SKM-1 (cell line): ENCODE measurements at regions not wholly inside any gene's neighbourhood (a gene's known extent, or its start where the extent isn't known, plus 50 kb on each side); places are given as distances from the start of the nearest gene placed in this dataset.

Experiments used
- DNase-seq: peaks from one replicate; lab custom pipeline; 2025; ENCODE audit not compliant: unreplicated experiment; lab: John Stamatoyannopoulos, UW

DNA sequence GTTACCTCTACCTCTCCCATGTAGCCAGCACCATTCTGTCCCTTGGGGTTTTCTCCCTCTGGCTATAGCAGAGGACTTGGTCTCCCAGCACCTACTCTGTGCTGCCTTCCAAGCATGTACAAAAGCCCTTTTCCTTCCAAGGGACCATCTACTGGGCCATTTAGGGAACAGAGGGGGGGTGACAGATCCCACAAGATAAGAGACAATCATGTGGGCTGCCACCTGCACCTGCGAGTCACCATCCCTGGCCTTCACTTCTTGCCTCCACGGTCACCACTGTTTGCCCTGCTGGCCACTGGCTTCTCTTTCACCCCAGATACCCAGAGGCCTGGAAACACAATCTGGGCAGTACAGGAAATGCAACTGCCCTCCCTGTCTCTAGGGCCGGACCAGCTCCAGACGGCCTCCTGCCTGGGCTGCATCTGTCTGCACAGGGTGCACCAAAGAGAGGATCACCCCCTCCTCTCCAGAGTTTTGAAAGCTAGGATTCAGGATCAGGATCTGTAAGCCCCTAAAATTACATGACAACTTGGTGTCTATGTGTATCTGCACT, 160.8 kb upstream of the NECTIN1 start:
- no peak for DNase-seq

DNA sequence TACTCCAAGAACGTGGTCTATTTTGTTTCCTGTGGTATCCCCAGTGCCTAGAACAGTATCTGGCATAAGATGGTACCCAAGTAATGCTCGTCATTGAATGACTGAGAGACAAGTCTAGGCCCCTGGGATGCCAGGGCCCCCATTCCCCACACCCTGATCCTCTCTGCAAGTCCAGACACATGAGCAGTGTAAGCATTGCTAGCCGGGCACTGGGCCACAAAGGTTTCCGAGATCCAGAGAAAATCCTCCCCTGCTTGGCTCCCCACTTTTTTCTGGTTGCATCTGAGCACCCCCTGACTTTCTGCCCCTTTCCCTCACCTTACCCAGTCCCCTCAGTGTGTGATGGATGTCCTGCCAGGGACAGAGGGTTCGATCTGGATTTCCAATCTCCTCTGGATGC, 160.1 kb upstream of the NECTIN1 start:
- no peak for DNase-seq

DNA sequence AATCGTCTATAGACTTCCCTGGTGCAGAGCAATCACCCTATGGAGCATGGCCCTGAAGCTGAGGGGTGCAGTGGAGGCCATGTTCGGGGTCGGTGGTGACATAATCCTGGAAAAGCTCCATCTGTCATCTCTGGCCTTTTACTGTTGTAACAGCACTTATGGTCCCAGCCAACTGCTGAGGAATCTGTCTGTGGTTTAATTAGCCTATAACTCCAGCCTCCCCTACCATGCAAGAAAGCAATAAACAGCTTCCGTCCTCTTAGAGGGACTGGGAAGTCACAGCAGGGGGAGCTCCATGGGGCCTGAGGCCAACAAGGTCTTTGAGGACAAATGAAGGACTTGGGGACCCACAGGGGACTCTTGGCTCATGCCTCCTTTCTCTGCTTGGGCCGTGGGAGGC, 159.1 kb upstream of the NECTIN1 start:
- no peak for DNase-seq

DNA sequence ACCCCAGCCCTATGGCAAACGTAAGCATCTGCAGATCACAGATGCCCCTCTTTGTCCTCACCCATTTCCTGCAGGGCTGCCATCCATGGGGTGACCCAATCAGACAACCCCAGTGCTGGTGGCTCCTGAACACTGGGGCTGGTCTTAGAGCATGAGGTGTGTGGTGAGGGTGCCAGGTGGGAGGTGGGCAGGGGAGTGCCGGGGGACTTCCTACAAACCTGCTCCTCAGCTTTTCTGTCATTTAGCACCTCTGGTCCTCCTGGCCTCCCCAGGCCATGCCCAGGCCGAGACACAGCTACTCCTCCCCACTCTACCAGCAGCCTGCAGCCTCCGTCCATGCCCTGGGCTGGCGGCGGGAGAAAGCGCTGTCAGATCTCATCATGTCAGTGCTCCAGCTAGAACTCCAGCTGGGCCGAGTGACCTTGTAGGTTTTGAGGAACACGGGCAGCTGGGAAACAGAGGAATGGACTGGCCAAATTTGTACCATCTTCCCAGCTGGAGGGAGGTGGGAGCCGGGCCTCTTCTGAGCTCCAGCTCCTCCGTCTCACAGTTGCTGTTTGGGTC, 157.7 kb upstream of the NECTIN1 start:
- DNase-seq: no peak

DNA sequence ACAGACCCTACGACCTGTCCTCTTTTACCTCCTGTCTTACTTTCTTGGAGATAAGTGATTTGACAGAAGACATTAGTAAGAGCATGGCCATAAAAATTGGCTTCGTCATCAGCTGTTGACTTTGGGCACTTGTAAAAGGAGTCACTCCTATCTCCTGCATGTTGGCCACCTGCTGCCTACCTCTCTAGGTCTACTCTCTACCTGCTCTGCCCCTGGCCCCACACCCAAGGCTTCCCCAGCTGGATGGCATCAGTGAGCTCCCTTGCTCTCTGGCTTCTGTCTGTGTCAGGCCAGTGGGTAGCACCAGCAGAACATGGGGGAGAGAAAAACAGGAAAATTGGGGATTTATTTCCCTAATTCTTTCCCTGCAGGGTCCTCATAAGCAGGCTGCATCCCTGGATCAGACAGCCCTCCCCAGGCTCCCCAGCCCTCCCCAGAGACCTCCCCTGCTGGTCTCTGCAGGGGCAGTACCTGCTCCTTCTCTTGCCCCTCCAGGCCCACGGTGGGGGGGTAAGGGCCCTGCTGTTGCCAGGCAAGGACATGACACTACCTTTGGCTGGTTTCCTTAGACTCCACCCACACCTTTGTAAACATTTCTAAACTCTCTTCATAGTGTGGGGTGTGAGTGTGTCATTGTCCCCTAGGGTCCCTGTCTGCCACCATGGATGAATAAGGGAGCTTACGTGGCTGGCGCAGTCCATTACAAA, 157.0 kb upstream of the NECTIN1 start:
- DNase-seq: no peak

DNA sequence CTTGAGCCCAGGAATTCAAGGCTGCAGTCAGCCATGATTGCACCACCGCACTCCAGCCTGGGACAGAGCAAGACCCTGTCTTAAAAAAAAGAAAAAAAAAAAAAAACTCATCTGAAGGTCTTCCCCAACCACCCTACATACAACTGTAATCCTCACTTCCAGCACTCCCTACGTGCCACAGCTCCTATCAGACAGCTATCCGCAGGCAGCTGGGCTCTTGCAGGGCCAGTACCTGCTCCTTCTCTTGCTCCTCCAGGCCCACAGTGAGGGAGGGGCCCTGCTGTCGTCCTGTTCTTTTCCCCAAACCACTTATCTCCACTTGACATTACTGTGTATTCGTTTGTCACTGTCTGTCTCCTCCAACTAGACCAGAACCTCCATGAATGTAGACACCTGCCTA, 156.1 kb upstream of the NECTIN1 start:
- no peak for DNase-seq

DNA sequence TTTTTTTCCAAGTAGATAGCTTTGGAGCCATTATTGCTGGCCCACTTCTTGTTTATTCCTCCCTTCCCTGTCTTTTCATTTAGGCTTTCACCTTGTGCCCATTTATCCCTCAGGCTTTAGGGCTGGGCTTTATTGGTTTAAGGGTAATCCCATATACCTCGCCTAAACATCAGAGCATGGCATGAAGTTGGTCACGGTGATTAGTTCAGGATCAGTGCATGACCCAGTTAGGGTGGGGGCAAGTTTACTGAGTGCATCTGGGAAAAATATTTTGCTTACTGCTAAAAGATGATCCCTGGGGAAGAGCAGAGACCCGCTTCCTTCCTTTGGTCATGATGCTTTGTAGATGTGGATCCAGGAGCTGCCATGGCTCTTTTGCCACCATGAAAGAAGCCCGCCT, 153.3 kb upstream of the NECTIN1 start:
- DNase-seq: no peak

DNA sequence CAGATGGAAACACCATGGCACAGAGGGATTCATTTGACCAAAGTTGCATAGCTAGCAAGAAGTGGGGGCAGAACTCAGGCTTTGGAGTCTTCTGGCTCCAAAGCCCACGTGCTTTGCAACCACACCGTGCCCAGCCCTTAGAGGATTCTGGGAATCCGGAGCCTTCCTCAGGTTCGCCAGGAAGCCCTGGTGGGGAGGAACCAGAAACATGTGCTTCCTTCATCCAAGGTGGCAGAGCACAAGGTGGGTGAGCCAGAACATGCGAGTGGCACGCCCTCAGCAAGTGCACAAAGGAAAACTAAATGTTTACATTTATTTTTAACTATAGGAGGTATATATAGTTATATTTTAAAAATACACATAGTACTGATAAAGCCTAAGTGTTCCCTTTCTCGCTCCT, 151.9 kb upstream of the NECTIN1 start:
- no peak for DNase-seq

DNA sequence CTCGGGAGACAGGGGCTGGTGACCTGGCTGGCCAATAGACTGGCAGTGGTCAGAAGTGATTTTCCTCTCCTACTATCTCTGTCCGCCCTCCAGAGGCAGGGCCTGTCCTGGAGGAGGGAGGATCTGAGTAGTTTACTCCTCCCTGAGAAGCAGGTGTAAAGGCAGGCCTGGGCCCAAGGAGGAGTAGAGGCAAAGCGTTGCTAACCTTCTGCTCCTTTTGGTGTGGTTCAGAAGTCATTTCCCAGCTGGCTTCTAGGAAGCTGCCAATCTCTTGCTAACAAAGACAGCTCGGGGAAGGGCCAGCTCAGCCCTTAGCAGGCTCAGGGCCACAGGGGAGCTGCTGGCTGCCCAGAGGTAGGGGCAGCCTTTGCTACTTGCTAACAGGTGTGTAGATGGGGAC, 151.1 kb upstream of the NECTIN1 start:
- no peak for DNase-seq

DNA sequence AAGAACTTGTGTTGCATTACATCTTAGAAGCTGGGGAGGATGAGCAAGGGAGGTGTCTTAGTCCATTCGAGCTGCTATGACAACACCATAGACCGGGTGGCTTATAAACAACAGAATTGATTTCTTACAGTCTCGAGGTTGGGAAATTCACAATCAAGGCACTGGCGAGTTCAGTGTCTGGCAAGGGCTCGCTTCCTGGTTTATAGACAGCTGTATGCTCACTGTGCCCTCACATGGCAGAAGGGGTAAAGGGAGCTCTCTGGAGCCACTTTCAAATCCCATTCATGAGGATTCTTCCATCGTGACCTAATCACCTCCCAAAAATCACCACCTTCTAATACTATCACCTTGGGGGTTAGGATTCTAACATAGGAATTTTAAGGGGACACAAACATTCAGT, 150.0 kb upstream of the NECTIN1 start:
- no peak for DNase-seq

DNA sequence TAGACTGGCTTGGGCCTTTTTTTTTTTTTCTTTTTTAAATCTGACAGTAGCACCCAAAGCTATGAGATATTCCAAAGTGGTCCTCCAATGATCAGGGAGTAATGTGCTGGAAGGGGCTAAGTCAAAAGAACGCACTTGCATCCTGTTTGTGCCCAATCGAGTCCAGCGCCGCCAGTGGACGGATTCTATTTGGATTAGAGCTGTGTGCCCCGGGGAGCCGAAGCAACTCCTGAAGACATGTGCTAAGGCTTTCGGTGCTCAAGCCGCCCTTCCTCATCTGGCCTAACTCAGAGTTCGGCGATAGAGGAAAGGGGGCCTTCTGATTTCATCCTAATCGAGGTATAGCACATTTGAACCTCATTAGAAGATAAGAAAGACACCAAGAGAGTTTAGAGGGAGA, 147.8 kb upstream of the NECTIN1 start:
- no peak for DNase-seq

DNA sequence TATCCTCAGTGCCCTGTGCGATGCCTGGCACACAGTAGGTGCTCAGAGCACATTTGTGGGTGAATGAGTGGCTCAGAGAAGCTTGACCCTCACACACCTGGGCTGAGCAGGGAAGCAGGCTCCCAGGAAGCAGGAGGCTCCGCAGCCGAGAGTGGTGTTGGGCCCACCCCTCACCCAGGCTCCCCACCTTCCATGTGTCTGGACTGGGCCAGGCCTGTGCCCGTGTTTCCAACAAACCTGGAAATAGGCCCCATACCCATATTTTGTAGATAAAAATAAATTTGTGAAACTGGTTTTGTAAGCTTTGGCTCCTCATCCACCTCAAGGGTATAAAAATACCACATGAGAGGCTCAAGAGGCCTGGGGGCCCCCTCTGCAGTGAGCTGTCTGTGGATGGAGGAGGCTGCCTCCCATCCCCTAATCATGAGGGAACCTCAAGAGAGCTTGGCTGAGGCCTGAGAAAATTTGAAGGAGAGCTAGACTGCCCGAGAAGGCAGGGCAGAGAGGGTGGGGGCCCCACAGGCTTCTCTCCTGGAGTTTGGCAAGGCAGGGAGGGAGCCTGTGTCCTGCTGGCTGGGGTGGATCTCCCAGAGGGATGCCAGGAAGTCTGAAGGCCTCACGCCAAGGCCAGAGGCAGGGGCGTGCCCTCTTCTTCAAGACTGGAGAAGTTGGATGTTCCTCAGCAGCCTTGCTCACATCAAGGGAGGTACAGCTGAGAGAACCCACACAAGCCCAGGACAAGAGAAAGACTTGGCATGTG, 147.0 kb upstream of the NECTIN1 start:
- DNase-seq: no peak

DNA sequence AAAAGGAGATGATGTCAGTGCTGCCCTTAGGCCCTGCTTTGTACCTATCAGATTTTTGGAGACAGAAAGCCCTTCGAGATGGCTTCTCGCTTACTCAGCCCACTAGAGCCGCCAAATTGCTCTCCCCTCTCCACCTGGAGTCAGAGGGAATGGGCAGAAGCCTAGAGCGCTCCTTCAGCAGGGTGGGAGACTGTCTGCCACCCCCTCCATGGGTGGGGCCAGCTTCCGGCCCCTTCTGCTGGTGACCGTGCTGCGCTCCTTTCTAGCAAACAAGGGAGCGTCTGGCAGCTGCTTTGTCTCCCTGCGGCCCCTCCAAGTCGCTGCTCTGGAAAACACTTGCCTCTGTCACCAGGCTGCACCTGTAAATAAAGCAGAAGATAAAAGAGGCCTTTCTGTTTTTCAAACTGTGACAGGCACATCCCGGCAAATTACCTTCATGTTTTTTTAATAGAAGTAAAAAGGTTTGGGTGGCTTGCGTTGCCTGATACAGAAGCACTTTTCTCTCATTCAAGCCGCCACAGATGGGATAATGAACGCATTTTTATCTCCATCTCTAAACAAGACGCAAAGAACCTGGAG, 145.7 kb upstream of the NECTIN1 start:
- no peak for DNase-seq

DNA sequence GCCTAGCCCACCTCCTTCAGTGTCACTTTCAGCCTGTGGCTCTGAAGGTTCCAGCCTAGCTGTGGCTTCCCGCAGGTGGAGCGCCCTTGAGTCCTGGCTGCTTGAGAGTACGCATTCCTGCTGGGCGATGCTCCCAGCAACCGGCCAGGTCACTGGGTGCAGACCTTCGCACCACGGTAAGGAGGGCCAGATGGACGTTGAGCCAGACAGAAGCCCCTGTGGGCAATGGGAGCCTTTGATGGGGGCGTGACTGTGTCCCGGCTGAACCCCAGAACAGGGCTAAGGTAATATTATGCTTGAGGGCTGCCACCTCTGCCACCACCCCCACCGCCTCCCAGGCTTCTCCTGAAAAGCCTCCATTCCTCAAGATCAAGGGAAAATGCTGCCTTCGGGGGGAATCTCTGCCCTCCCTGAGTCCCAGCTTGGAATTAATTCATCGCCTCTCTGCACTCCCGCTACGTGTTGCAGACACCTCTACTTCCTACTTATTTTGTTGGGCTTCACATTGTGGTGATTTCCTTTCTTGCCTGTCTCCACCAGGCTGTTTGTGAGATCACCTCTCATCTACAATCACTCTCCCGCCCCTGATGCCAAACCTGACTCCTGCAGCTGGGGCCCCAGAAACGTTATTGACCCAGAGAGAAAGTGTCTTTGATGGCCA, 144.9 kb upstream of the NECTIN1 start:
- DNase-seq: no peak

DNA sequence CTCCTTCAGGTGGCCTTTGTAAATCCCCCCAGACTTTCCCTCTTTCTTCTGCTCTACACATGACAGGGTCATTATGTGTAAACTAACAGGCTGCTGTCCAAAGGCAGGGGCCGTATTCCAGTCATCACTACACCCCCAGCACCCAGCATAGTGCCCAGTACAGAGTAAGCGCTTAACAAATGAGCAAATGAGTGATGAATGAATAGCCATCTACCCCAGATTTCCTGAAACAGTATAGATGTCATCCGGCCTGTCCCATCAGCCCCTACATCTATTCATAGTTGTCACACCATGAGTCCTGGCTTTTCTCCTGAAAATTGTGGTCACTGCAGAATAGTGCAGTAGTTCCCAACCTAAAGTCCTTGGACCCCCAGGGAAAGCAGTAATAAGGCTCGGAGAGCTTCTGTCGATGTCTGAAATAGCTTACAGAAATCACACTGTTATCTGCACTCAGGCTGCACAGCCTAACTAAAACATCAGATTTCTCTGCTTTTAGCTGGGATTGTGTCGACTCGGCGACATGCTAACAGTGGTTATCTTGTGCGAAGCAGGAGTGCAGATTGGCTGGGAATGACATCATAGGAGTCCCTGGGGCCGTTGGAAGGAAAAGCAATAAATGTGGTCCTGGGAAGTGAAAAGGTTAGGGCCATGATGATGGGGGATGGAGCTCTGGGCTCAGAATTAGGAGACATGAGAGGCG, 143.8 kb upstream of the NECTIN1 start:
- DNase-seq: no peak

DNA sequence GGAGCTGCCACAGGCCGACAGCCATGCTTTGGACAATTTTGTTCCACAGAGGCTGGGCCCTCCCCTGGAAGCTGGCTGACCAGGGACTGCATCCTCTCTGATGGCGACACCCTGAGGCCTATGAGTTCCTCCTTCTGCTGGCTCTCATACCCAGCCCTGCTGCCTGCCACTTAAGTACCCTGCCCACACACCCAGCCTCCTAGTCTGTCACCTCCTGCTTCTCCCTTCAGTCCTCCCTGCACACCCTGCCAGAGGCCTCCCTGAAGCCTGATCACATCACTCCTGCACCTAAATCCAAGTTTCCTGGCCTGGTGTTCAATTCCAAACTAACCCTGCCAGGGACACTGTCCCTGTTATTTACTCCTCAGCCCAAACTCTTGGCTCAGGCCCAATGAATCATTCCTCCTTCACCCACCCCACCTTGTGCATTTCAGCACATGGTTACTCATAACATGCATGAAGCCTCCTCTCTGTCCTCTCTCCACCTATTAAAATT, 136.7 kb upstream of the NECTIN1 start:
- peak; percentile 24 for DNase-seq

DNA sequence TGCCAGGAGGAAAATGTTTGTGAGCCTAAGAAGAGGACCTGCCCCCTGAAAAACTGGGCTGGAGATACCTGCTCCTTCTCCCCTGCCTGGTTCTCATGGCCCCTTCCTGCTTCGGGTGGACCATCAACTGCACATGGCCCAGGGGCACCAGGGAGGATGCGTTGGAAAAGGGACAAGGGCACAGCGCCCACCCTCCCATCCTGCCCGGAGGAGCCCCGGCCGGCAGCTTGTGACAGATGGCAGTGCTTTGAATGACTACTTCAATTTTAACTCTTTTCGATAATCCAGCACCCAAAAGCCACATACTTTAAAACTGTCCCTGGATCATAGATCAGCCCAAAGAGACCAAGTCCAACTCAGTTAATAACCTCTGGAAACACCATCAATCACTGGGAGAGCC, 135.8 kb upstream of the NECTIN1 start:
- no peak for DNase-seq

DNA sequence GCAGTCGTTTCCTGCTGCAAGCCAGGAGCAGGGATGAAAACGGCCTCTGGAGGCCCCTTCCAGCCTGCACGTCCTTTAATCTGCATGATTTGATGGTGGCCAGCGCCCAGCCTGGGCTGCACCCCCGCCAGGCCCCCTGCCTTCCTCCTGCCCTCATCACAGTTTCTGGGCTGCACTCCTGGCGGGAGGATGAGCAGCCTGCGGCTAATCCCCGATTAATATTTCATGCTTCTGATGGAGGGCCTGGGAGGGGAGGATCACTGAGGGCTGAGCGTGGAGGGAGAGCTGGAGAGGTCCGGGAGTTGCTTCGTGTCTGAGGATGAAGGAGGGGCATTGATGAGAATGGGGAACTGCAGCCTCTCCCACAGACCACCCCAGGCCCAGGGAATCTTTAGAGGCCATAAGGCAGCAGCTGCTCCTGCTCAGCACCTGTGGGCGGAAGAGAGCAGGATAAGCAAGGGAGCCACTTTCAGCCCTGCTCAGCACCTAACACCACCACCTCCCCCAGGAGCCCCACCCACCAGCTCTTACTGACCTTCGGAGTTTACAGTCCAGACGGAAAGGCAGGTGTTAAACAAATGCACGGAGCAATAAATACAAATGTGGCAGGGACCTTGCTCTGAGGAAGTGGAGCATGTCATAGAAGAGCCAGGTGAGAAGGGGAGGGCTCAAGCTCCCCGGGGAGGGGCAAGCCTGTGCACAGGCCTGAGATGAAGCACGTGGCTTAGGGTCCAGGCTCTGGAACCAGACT, 135.0 kb upstream of the NECTIN1 start:
- DNase-seq: no peak

DNA sequence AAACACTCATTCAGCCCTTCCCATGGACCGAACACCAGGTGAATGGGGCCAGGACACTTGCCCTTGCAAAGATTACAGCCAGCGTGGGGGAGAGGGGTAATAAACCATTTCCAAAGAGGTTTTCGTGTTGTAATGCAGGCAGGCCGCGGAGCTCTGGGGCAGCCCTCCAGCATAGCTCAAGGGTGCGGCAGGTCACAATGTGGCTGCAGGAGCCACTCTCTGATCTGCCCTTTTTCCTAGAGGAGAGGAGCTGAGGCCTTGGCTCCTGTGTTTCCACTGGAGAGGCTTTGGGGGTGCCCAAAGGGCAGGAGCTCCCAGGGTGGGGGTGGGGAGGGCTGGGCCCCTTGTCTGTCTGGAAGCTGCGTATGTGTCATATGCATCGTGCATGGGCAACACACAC, 134.2 kb upstream of the NECTIN1 start:
- no peak for DNase-seq

DNA sequence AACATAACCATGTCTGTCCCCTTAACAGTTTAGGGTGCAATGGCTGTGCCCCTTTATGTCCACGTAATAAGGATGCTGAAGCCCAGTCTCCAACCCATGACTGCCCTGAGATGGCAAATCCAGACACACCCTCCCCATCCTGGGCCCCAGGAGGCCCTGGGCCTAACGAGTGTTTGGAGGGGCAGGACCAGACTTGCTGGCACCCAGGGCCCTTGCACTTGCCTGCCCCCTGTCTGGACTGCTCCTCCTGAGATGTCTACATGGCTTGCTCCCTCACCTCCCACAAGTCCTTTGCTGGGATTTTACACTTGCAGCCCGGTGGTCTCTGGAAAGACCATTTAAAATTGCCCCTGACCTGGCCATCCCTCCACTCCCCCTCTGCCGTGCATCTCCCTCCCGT, 132.2 kb upstream of the NECTIN1 start:
- DNase-seq: no peak
